ENCODE measurements at regions not wholly inside any gene's neighbourhood (a gene's known extent, or its start where the extent isn't known, plus 50 kb on each side); places are given as distances from the start of the nearest gene placed in this dataset.
A peak's percentile ranks its signal among the peaks of the same experiment; 100 is the strongest.

- Histone ChIP-seq H3K9me3 (ENCODE audit: control insufficient read depth in 2 of 2, low read length in 2 of 2) (no peaks in the 10 kb centered on the region), H3K4me3 (ENCODE audit: low read depth, low read length) (no peak overlapping the region), H3K36me3 (ENCODE audit: control insufficient read depth, insufficient read depth, low read length) (no peaks in the 10 kb centered on the region), H3K27ac (ENCODE audit: insufficient read depth, low read length, poor library complexity, severe bottlenecking) (no peak overlapping the region), H3K4me1 (ENCODE audit: control insufficient read depth, insufficient read depth, low read length, poor library complexity, severe bottlenecking) (no peaks in the 10 kb centered on the region), H3K27me3 (ENCODE audit: control insufficient read depth, insufficient read depth, low read length) (no peaks in the 10 kb centered on the region)
- H3K4me1 Mint-ChIP-seq, result no peaks in the 10 kb centered on the region
- ATAC-seq (ENCODE audit: low read depth in 2 of 2), result no peak
- no peaks in the 10 kb centered on the region for H3K27me3 Mint-ChIP-seq
- H3K4me3 Mint-ChIP-seq, result no peak overlapping the region
- no peaks in the 10 kb centered on the region for H3K9me3 Mint-ChIP-seq
- H3K27ac Mint-ChIP-seq, result no peak overlapping the region
- H3K36me3 Mint-ChIP-seq, result no peaks in the 10 kb centered on the region
- DNase-seq, result no peak
Observed at GRCh38 chr13:106433066-106433465, 102.4 kb downstream of the EFNB2 start.

- no peak overlapping the region for H3K4me3 Mint-ChIP-seq
- no peak overlapping the region for H3K27ac Mint-ChIP-seq
- Histone ChIP-seq H3K4me3 (ENCODE audit: low read depth, low read length) (no peak overlapping the region), H3K27ac (ENCODE audit: insufficient read depth, low read length, poor library complexity, severe bottlenecking) (no peak overlapping the region), H3K9me3 (ENCODE audit: control insufficient read depth in 2 of 2, low read length in 2 of 2) (no peaks in the 10 kb centered on the region), H3K27me3 (ENCODE audit: control insufficient read depth, insufficient read depth, low read length) (no peaks in the 10 kb centered on the region), H3K36me3 (ENCODE audit: control insufficient read depth, insufficient read depth, low read length) (no peaks in the 10 kb centered on the region), H3K4me1 (ENCODE audit: control insufficient read depth, insufficient read depth, low read length, poor library complexity, severe bottlenecking) (no peaks in the 10 kb centered on the region)
- no peaks in the 10 kb centered on the region for H3K9me3 Mint-ChIP-seq
- no peaks in the 10 kb centered on the region for H3K36me3 Mint-ChIP-seq
- no peaks in the 10 kb centered on the region for H3K27me3 Mint-ChIP-seq
- DNase-seq, result no peak
- ATAC-seq (ENCODE audit: low read depth in 2 of 2), result no peak
- no peaks in the 10 kb centered on the region for H3K4me1 Mint-ChIP-seq
Observed at GRCh38 chr13:106432636-106433035, 102.8 kb downstream of the EFNB2 start.

- H3K4me1 Mint-ChIP-seq, result no peaks in the 10 kb centered on the region
- DNase-seq (no peak), ATAC-seq (ENCODE audit: low read depth in 2 of 2) (no peak)
- Histone ChIP-seq H3K4me3 (ENCODE audit: low read depth, low read length) (no peak overlapping the region), H3K4me1 (ENCODE audit: control insufficient read depth, insufficient read depth, low read length, poor library complexity, severe bottlenecking) (no peaks in the 10 kb centered on the region), H3K9me3 (ENCODE audit: control insufficient read depth in 2 of 2, low read length in 2 of 2) (no peaks in the 10 kb centered on the region), H3K36me3 (ENCODE audit: control insufficient read depth, insufficient read depth, low read length) (no peaks in the 10 kb centered on the region), H3K27ac (ENCODE audit: insufficient read depth, low read length, poor library complexity, severe bottlenecking) (no peak overlapping the region), H3K27me3 (ENCODE audit: control insufficient read depth, insufficient read depth, low read length) (no peaks in the 10 kb centered on the region)
- H3K36me3 Mint-ChIP-seq, result no peaks in the 10 kb centered on the region
- H3K9me3 Mint-ChIP-seq, result no peaks in the 10 kb centered on the region
- H3K4me3 Mint-ChIP-seq, result no peak overlapping the region
- H3K27ac Mint-ChIP-seq, result no peak overlapping the region
- H3K27me3 Mint-ChIP-seq, result peaks cover 4% of the 10 kb centered on the region
Observed at GRCh38 chr13:106426909-106427308, 108.6 kb downstream of the EFNB2 start.

GRCh38 chr13:106425661-106426060, 109.8 kb downstream of the EFNB2 start:
- DNase-seq, result no peak

GRCh38 chr13:106424805-106425204, 110.7 kb downstream of the EFNB2 start:
- no peaks in the 10 kb centered on the region for H3K27me3 ChIP-seq (ENCODE audit: control insufficient read depth, insufficient read depth, low read length)
- no peaks in the 10 kb centered on the region for H3K9me3 ChIP-seq (ENCODE audit: control insufficient read depth in 2 of 2, low read length in 2 of 2)
- H3K36me3 ChIP-seq (ENCODE audit: control insufficient read depth, insufficient read depth, low read length), result no peaks in the 10 kb centered on the region
- no peaks in the 10 kb centered on the region for H3K4me1 Mint-ChIP-seq
- no peak overlapping the region for H3K27ac ChIP-seq (ENCODE audit: insufficient read depth, low read length, poor library complexity, severe bottlenecking)
- no peak overlapping the region for H3K4me3 ChIP-seq (ENCODE audit: low read depth, low read length)
- no peaks in the 10 kb centered on the region for H3K9me3 Mint-ChIP-seq
- DNase-seq (no peak), ATAC-seq (ENCODE audit: low read depth in 2 of 2) (no peak)
- H3K4me3 Mint-ChIP-seq, result no peak overlapping the region
- no peaks in the 10 kb centered on the region for H3K36me3 Mint-ChIP-seq
- no peaks in the 10 kb centered on the region for H3K4me1 ChIP-seq (ENCODE audit: control insufficient read depth, insufficient read depth, low read length, poor library complexity, severe bottlenecking)
- peaks cover 4% of the 10 kb centered on the region for H3K27me3 Mint-ChIP-seq
- no peak overlapping the region for H3K27ac Mint-ChIP-seq

More at GRCh38 chr13:106425661-106426060, 109.8 kb downstream of the EFNB2 start:
- H3K9me3 ChIP-seq (ENCODE audit: control insufficient read depth in 2 of 2, low read length in 2 of 2), result no peaks in the 10 kb centered on the region
- H3K4me3 ChIP-seq (ENCODE audit: low read depth, low read length), result no peak overlapping the region
- Mint-ChIP-seq H3K4me1 (no peaks in the 10 kb centered on the region), H3K27me3 (peaks cover 4% of the 10 kb centered on the region), H3K36me3 (no peaks in the 10 kb centered on the region), H3K27ac (no peak overlapping the region), H3K4me3 (no peak overlapping the region), H3K9me3 (no peaks in the 10 kb centered on the region)
- H3K36me3 ChIP-seq (ENCODE audit: control insufficient read depth, insufficient read depth, low read length), result no peaks in the 10 kb centered on the region
- no peaks in the 10 kb centered on the region for H3K4me1 ChIP-seq (ENCODE audit: control insufficient read depth, insufficient read depth, low read length, poor library complexity, severe bottlenecking)
- H3K27me3 ChIP-seq (ENCODE audit: control insufficient read depth, insufficient read depth, low read length), result no peaks in the 10 kb centered on the region
- H3K27ac ChIP-seq (ENCODE audit: insufficient read depth, low read length, poor library complexity, severe bottlenecking), result no peak overlapping the region
- no peak for ATAC-seq (ENCODE audit: low read depth in 2 of 2)

- Histone ChIP-seq H3K9me3 (ENCODE audit: control insufficient read depth in 2 of 2, low read length in 2 of 2) (no peaks in the 10 kb centered on the region), H3K27me3 (ENCODE audit: control insufficient read depth, insufficient read depth, low read length) (no peaks in the 10 kb centered on the region), H3K4me3 (ENCODE audit: low read depth, low read length) (no peak overlapping the region), H3K36me3 (ENCODE audit: control insufficient read depth, insufficient read depth, low read length) (no peaks in the 10 kb centered on the region), H3K27ac (ENCODE audit: insufficient read depth, low read length, poor library complexity, severe bottlenecking) (no peak overlapping the region), H3K4me1 (ENCODE audit: control insufficient read depth, insufficient read depth, low read length, poor library complexity, severe bottlenecking) (no peaks in the 10 kb centered on the region)
- Mint-ChIP-seq H3K4me1 (no peaks in the 10 kb centered on the region), H3K4me3 (no peak overlapping the region), H3K36me3 (no peaks in the 10 kb centered on the region), H3K9me3 (no peaks in the 10 kb centered on the region), H3K27ac (no peak overlapping the region), H3K27me3 (peaks cover 4% of the 10 kb centered on the region)
- no peak for ATAC-seq (ENCODE audit: low read depth in 2 of 2)
- no peak for DNase-seq
Observed at GRCh38 chr13:106423530-106423929, 111.9 kb downstream of the EFNB2 start.

- Mint-ChIP-seq H3K9me3 (peaks cover 0 to 5% (median 0%) of the 10 kb centered on the region in 7 donors), H3K4me3 (no peak overlapping the region), H3K27me3 (peaks cover 10% of the 10 kb centered on the region), H3K27ac (no peak overlapping the region), H3K36me3 (no peaks in the 10 kb centered on the region), H3K4me1 (peaks cover 0 to 5% (median 1%) of the 10 kb centered on the region in 4 donors)
- H3K4me3 ChIP-seq (ENCODE audit: low read depth, low read length), result no peak overlapping the region
- no peak for ATAC-seq (ENCODE audit: low read depth in 2 of 2)
- H3K27me3 ChIP-seq (ENCODE audit: control insufficient read depth, insufficient read depth, low read length), result no peaks in the 10 kb centered on the region
- H3K9me3 ChIP-seq (ENCODE audit: control insufficient read depth in 2 of 2, low read length in 2 of 2), result no peaks in the 10 kb centered on the region
- no peak for DNase-seq
- no peak overlapping the region for H3K27ac ChIP-seq (ENCODE audit: insufficient read depth, low read length, poor library complexity, severe bottlenecking)
- H3K36me3 ChIP-seq (ENCODE audit: control insufficient read depth, insufficient read depth, low read length), result no peaks in the 10 kb centered on the region
- H3K4me1 ChIP-seq (ENCODE audit: control insufficient read depth, insufficient read depth, low read length, poor library complexity, severe bottlenecking), result no peaks in the 10 kb centered on the region
Observed at GRCh38 chr13:106418556-106418955, 116.9 kb downstream of the EFNB2 start.

GRCh38 chr13:106417467-106418110, 117.9 kb downstream of the EFNB2 start:
- Histone ChIP-seq H3K36me3 (ENCODE audit: control insufficient read depth, insufficient read depth, low read length) (no peaks in the 10 kb centered on the region), H3K27me3 (ENCODE audit: control insufficient read depth, insufficient read depth, low read length) (no peaks in the 10 kb centered on the region), H3K9me3 (ENCODE audit: control insufficient read depth in 2 of 2, low read length in 2 of 2) (no peaks in the 10 kb centered on the region), H3K4me1 (ENCODE audit: control insufficient read depth, insufficient read depth, low read length, poor library complexity, severe bottlenecking) (no peaks in the 10 kb centered on the region), H3K4me3 (ENCODE audit: low read depth, low read length) (no peak overlapping the region), H3K27ac (ENCODE audit: insufficient read depth, low read length, poor library complexity, severe bottlenecking) (no peak overlapping the region)
- H3K27me3 Mint-ChIP-seq, result peaks cover 10% of the 10 kb centered on the region
- H3K27ac Mint-ChIP-seq, result peak overlapping the region in 1 of 3 donors; percentile 23
- no peaks in the 10 kb centered on the region for H3K36me3 Mint-ChIP-seq
- H3K9me3 Mint-ChIP-seq, result peaks cover 0 to 5% (median 0%) of the 10 kb centered on the region in 7 donors
- no peak for DNase-seq
- H3K4me1 Mint-ChIP-seq, result peaks cover 0 to 5% (median 1%) of the 10 kb centered on the region in 4 donors
- ATAC-seq (ENCODE audit: low read depth in 2 of 2), result no peak
- H3K4me3 Mint-ChIP-seq, result no peak overlapping the region

Data from CD4-positive, CD25-positive, alpha-beta regulatory T cell (primary cell).